Neural progenitor cell (in vitro differentiated cells): ENCODE measurements at regions not wholly inside any gene's neighbourhood (a gene's known extent, or its start where the extent isn't known, plus 50 kb on each side); places are given as distances from the start of the nearest gene placed in this dataset.

Experiments
- EZH2 ChIP-seq: fragments of 200-600 bp; sonication (generic); IDR thresholded peaks from 2 replicates; pipeline ENCODE4 v1.6.1; 2017; ENCODE audit warnings: antibody characterized with exemption, mild to moderate bottlenecking, moderate library complexity
- EZH2phosphoT487 ChIP-seq: fragments of 200-600 bp; sonication (generic); IDR thresholded peaks from 2 replicates; pipeline ENCODE4 v1.6.1; 2017; ENCODE audit warnings: antibody characterized with exemption

- no peak for TF ChIP-seq EZH2phosphoT487
- TF ChIP-seq EZH2, result no peak
Observed at GRCh38 chr3:3280396-3280795, 100.9 kb upstream of the CRBN start.
